ENCODE measurements at regions not wholly inside any gene's neighbourhood (a gene's known extent, or its start where the extent isn't known, plus 50 kb on each side); places are given as distances from the start of the nearest gene placed in this dataset.

DNA sequence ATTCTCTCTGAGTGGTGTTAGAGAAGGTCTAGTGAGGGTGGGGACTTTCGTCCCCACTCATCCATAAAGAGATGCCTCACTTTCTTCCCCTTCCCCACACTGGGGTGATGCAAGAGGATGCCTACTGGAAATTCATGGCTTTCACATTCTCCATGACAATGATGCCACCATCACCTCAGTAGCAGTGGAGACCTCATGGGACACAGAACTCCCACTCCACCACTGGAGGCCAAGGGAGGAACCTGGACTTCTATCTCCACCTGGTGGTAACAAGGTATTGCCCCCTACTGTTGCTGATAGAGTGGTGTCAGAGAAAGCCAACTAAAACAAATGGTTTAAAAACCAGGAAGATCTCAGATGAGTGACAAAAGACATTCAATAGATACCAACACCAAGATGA, 110.9 kb downstream of the INHBB start:
- TF ChIP-seq, protein P1, sequence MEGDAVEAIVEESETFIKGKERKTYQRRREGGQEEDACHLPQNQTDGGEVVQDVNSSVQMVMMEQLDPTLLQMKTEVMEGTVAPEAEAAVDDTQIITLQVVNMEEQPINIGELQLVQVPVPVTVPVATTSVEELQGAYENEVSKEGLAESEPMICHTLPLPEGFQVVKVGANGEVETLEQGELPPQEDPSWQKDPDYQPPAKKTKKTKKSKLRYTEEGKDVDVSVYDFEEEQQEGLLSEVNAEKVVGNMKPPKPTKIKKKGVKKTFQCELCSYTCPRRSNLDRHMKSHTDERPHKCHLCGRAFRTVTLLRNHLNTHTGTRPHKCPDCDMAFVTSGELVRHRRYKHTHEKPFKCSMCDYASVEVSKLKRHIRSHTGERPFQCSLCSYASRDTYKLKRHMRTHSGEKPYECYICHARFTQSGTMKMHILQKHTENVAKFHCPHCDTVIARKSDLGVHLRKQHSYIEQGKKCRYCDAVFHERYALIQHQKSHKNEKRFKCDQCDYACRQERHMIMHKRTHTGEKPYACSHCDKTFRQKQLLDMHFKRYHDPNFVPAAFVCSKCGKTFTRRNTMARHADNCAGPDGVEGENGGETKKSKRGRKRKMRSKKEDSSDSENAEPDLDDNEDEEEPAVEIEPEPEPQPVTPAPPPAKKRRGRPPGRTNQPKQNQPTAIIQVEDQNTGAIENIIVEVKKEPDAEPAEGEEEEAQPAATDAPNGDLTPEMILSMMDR (IDR thresholded peaks at IDR 0.05) = no peak
- TF ChIP-seq POLR2A (IDR thresholded peaks at IDR 0.05) (no peak), POLR2AphosphoS5 (IDR thresholded peaks at IDR 0.05) (no peak)
